Ovary (tissue), 3 donors: ENCODE measurements at regions not wholly inside any gene's neighbourhood (a gene's known extent, or its start where the extent isn't known, plus 50 kb on each side); places are given as distances from the start of the nearest gene placed in this dataset.

Source experiments
- POLR2A ChIP-seq: fragments of 450-650 bp; IDR thresholded peaks from one replicate; pipeline ENCODE4 v1.6.1; 2017; ENCODE audit warnings: antibody characterized with exemption, mild to moderate bottlenecking, moderate library complexity
- TF ChIP-seq, protein P1 (sequence below), 3 donors: fragments of 450-650 bp in 2 of 3; fragments of 200-600 bp in 1 of 3; IDR thresholded peaks; one replicate each; pipeline versions ENCODE4 v1.5.1 to v1.8.0; 2016 to 2022; ENCODE audit warnings: antibody characterized with exemption in 3 of 3, mild to moderate bottlenecking in 1 of 3
- donor health status: DM: no; HTN: no; CAD: no.

DNA sequence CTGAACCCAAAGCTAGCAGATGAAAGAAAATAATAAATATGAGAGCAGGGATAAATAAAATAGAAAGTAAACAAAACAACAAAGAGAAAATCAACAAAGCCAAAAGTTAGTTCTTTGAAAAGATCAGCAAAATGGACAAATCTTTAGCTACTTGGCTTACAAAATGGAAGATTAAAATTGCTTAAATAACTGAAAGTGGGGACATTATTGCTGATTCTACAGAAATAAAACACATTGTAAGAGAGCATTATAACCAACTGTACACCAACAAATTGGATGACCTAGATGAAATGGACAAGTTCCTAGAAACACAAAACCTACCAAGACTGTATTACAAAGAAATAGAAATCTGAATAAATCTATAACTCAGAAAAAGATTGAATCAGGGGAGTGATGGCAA is 238.3 kb upstream of the C1orf87 start:
- TF ChIP-seq, protein P1, sequence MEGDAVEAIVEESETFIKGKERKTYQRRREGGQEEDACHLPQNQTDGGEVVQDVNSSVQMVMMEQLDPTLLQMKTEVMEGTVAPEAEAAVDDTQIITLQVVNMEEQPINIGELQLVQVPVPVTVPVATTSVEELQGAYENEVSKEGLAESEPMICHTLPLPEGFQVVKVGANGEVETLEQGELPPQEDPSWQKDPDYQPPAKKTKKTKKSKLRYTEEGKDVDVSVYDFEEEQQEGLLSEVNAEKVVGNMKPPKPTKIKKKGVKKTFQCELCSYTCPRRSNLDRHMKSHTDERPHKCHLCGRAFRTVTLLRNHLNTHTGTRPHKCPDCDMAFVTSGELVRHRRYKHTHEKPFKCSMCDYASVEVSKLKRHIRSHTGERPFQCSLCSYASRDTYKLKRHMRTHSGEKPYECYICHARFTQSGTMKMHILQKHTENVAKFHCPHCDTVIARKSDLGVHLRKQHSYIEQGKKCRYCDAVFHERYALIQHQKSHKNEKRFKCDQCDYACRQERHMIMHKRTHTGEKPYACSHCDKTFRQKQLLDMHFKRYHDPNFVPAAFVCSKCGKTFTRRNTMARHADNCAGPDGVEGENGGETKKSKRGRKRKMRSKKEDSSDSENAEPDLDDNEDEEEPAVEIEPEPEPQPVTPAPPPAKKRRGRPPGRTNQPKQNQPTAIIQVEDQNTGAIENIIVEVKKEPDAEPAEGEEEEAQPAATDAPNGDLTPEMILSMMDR (IDR thresholded peaks at IDR 0.05): no peak
- no peak for TF ChIP-seq POLR2A
